ENCODE measurements at regions not wholly inside any gene's neighbourhood (a gene's known extent, or its start where the extent isn't known, plus 50 kb on each side); places are given as distances from the start of the nearest gene placed in this dataset.

- Mint-ChIP-seq H3K27me3 (peaks cover 34 to 63% of the 10 kb centered on the region in 2 donors), H3K4me3 (no peak overlapping the region), H3K9me3 (no peaks in the 10 kb centered on the region), H3K4me1 (ENCODE audit: low read depth in 2 of 2) (peaks cover 0 to 2% of the 10 kb centered on the region in 2 donors), H3K36me3 (ENCODE audit: insufficient read depth) (no peaks in the 10 kb centered on the region), H3K27ac (no peak overlapping the region)
- ATAC-seq (replicated peaks) (no peak), DNase-seq (no peak)
Measured at GRCh38 chr2:120871881-120872620, 136.4 kb downstream of the GLI2 start.

- peaks cover 23 to 60% of the 10 kb centered on the region in 2 donors for H3K27me3 Mint-ChIP-seq
- no peak overlapping the region for H3K27ac Mint-ChIP-seq
- ATAC-seq (replicated peaks): no peak
- no peak overlapping the region for H3K4me3 Mint-ChIP-seq
- no peak for DNase-seq
- no peaks in the 10 kb centered on the region for H3K36me3 Mint-ChIP-seq (ENCODE audit: insufficient read depth)
- H3K4me1 Mint-ChIP-seq (ENCODE audit: low read depth in 2 of 2): no peaks in the 10 kb centered on the region
- no peaks in the 10 kb centered on the region for H3K9me3 Mint-ChIP-seq
Measured at GRCh38 chr2:120873958-120874887, 138.6 kb downstream of the GLI2 start.

- no peaks in the 10 kb centered on the region for H3K36me3 Mint-ChIP-seq (ENCODE audit: insufficient read depth)
- H3K9me3 Mint-ChIP-seq: no peaks in the 10 kb centered on the region
- no peak for ATAC-seq (replicated peaks)
- H3K4me1 Mint-ChIP-seq (ENCODE audit: low read depth in 2 of 2): no peaks in the 10 kb centered on the region
- no peak overlapping the region for H3K27ac Mint-ChIP-seq
- no peak for DNase-seq
- no peak overlapping the region for H3K4me3 Mint-ChIP-seq
- H3K27me3 Mint-ChIP-seq: peaks cover 21 to 60% of the 10 kb centered on the region in 2 donors
Measured at GRCh38 chr2:120874888-120875275, 139.2 kb downstream of the GLI2 start.

- H3K4me1 Mint-ChIP-seq (ENCODE audit: low read depth in 2 of 2): no peaks in the 10 kb centered on the region
- no peak overlapping the region for H3K4me3 Mint-ChIP-seq
- H3K36me3 Mint-ChIP-seq (ENCODE audit: insufficient read depth): no peaks in the 10 kb centered on the region
- H3K27ac Mint-ChIP-seq: no peak overlapping the region
- peaks cover 25 to 60% of the 10 kb centered on the region in 2 donors for H3K27me3 Mint-ChIP-seq
- no peak for ATAC-seq (replicated peaks)
- DNase-seq: no peak
- no peaks in the 10 kb centered on the region for H3K9me3 Mint-ChIP-seq
Measured at GRCh38 chr2:120875431-120875830, 139.8 kb downstream of the GLI2 start.

GRCh38 chr2:120876526-120877280, 141.0 kb downstream of the GLI2 start:
- H3K27me3 Mint-ChIP-seq: peaks cover 21 to 53% of the 10 kb centered on the region in 2 donors

GRCh38 chr2:120877409-120877808, 141.7 kb downstream of the GLI2 start:
- DNase-seq (no peak), ATAC-seq (replicated peaks) (no peak)
- H3K4me3 Mint-ChIP-seq: no peak overlapping the region
- H3K27me3 Mint-ChIP-seq: peaks cover 18 to 47% of the 10 kb centered on the region in 2 donors
- H3K4me1 Mint-ChIP-seq (ENCODE audit: low read depth in 2 of 2): no peaks in the 10 kb centered on the region
- no peaks in the 10 kb centered on the region for H3K9me3 Mint-ChIP-seq
- no peak overlapping the region for H3K27ac Mint-ChIP-seq
- no peaks in the 10 kb centered on the region for H3K36me3 Mint-ChIP-seq (ENCODE audit: insufficient read depth)

More at GRCh38 chr2:120876526-120877280, 141.0 kb downstream of the GLI2 start:
- H3K4me3 Mint-ChIP-seq: no peak overlapping the region
- no peaks in the 10 kb centered on the region for H3K4me1 Mint-ChIP-seq (ENCODE audit: low read depth in 2 of 2)
- DNase-seq: no peak
- H3K36me3 Mint-ChIP-seq (ENCODE audit: insufficient read depth): no peaks in the 10 kb centered on the region
- H3K9me3 Mint-ChIP-seq: no peaks in the 10 kb centered on the region
- no peak for ATAC-seq (replicated peaks)
- peak overlapping the region in 1 of 2 donors; percentile 60 for H3K27ac Mint-ChIP-seq

- Mint-ChIP-seq H3K27ac (no peak overlapping the region), H3K9me3 (no peaks in the 10 kb centered on the region), H3K36me3 (ENCODE audit: insufficient read depth) (no peaks in the 10 kb centered on the region), H3K27me3 (peaks cover 18 to 52% of the 10 kb centered on the region in 2 donors), H3K4me1 (ENCODE audit: low read depth in 2 of 2) (no peaks in the 10 kb centered on the region), H3K4me3 (no peak overlapping the region)
- ATAC-seq (replicated peaks): no peak
- no peak for DNase-seq
Measured at GRCh38 chr2:120878970-120879369, 143.3 kb downstream of the GLI2 start.

GRCh38 chr2:120879431-120880295, 144.0 kb downstream of the GLI2 start:
- Mint-ChIP-seq H3K27me3 (peaks cover 14 to 56% of the 10 kb centered on the region in 2 donors), H3K36me3 (ENCODE audit: insufficient read depth) (no peaks in the 10 kb centered on the region), H3K4me3 (no peak overlapping the region), H3K4me1 (ENCODE audit: low read depth in 2 of 2) (no peaks in the 10 kb centered on the region), H3K9me3 (no peaks in the 10 kb centered on the region), H3K27ac (no peak overlapping the region)
- ATAC-seq (replicated peaks) (no peak), DNase-seq (no peak)

- Mint-ChIP-seq H3K4me3 (no peak overlapping the region), H3K36me3 (ENCODE audit: insufficient read depth) (no peaks in the 10 kb centered on the region), H3K27me3 (peaks cover 19 to 56% of the 10 kb centered on the region in 2 donors), H3K9me3 (no peaks in the 10 kb centered on the region), H3K4me1 (ENCODE audit: low read depth in 2 of 2) (no peaks in the 10 kb centered on the region), H3K27ac (no peak overlapping the region)
- DNase-seq: no peak
- no peak for ATAC-seq (replicated peaks)
Measured at GRCh38 chr2:120880381-120880780, 144.7 kb downstream of the GLI2 start.

- Mint-ChIP-seq H3K4me1 (ENCODE audit: low read depth in 2 of 2) (no peaks in the 10 kb centered on the region), H3K4me3 (no peak overlapping the region), H3K27me3 (peaks cover 28 to 63% of the 10 kb centered on the region in 2 donors), H3K36me3 (ENCODE audit: insufficient read depth) (no peaks in the 10 kb centered on the region), H3K9me3 (no peaks in the 10 kb centered on the region), H3K27ac (no peak overlapping the region)
- DNase-seq (no peak), ATAC-seq (replicated peaks) (no peak)
Measured at GRCh38 chr2:120881981-120882788, 146.5 kb downstream of the GLI2 start.

GRCh38 chr2:120883607-120884440, 148.2 kb downstream of the GLI2 start:
- no peaks in the 10 kb centered on the region for H3K4me1 Mint-ChIP-seq (ENCODE audit: low read depth in 2 of 2)
- no peak overlapping the region for H3K27ac Mint-ChIP-seq
- H3K4me3 Mint-ChIP-seq: no peak overlapping the region
- no peaks in the 10 kb centered on the region for H3K36me3 Mint-ChIP-seq (ENCODE audit: insufficient read depth)
- H3K9me3 Mint-ChIP-seq: no peaks in the 10 kb centered on the region
- H3K27me3 Mint-ChIP-seq: peaks cover 27 to 49% of the 10 kb centered on the region in 2 donors
- no peak for ATAC-seq (replicated peaks)
- DNase-seq: no peak
